ENCODE measurements at regions not wholly inside any gene's neighbourhood (a gene's known extent, or its start where the extent isn't known, plus 50 kb on each side); places are given as distances from the start of the nearest gene placed in this dataset.

GRCh38 chr3:64444490-64445108, 219.3 kb upstream of the PRICKLE2 start:
- POLR2A ChIA-PET: no interaction called here
- BruUV-seq (replicated peaks): no TSS peak
- Histone ChIP-seq H3K4me1 (ENCODE audit: control insufficient read depth in 1 of 2, insufficient read depth in 2 of 2, low read length in 2 of 2) (peaks cover 6 to 10% of the 10 kb centered on the region in 2 experiments; a peak in 3 of 4 replicates), H3K36me3 (ENCODE audit: control insufficient read depth in 1 of 2, insufficient read depth in 2 of 2, low read length in 2 of 2) (no peaks in the 10 kb centered on the region), H3K4me3 (replicated peaks in 1 of 2; ENCODE audit: low read depth in 1 of 2, low read length in 2 of 2) (peak overlapping the region in 1 of 2 experiments; percentile 35; a peak in 1 of 4 replicates), H3K9ac (ENCODE audit: low read length) (no peak overlapping the region), H3K4me2 (ENCODE audit: low read length) (peak overlapping the region; percentile 60), H3K79me2 (ENCODE audit: insufficient read depth, low read length) (no peaks in the 10 kb centered on the region), H3K27me3 (ENCODE audit: insufficient read depth, low read length) (peaks cover 75% of the 10 kb centered on the region), H3K9me3 (ENCODE audit: control insufficient read depth in 1 of 2, insufficient read depth in 1 of 2, low read depth in 1 of 2, low read length in 2 of 2) (no peaks in the 10 kb centered on the region), H2AFZ (ENCODE audit: low read depth, low read length, poor library complexity, severe bottlenecking) (no peak overlapping the region), H4K20me1 (ENCODE audit: insufficient read depth) (no peaks in the 10 kb centered on the region), H3K27ac (ENCODE audit: low read depth, low read length) (no peak overlapping the region), H3K9me2 (ENCODE audit: insufficient read depth) (no peaks in the 10 kb centered on the region)
- intact Hi-C loops (cut with micrococcal nuclease): no loop called here
- ATAC-seq: 0 out of 2 replicates have a peak, but pooled peaks have one; percentile 9
- CTCF ChIA-PET: no interaction called here
- no peak for DNase-seq (ENCODE audit: low read depth, low spot score)
- no peak for TF ChIP-seq ELF1 (IDR thresholded peaks at IDR 0.05; ENCODE audit: borderline replicate concordance, low read depth)
- RAD21 ChIA-PET (ENCODE audit: low non-redundant PET in 1 of 2, low total read pairs in 2 of 2, uncharacterized antibody in 2 of 2, unreplicated experiment in 2 of 2): no interaction called here

- H3K9ac ChIP-seq (ENCODE audit: low read length): no peak overlapping the region
- DNase-seq (ENCODE audit: low read depth, low spot score): no peak
- RAD21 ChIA-PET (ENCODE audit: low non-redundant PET in 1 of 2, low total read pairs in 2 of 2, uncharacterized antibody in 2 of 2, unreplicated experiment in 2 of 2): no interaction called here
- no peak overlapping the region for H2AFZ ChIP-seq (ENCODE audit: low read depth, low read length, poor library complexity, severe bottlenecking)
- H3K4me2 ChIP-seq (ENCODE audit: low read length): no peak overlapping the region
- no peaks in the 10 kb centered on the region for H4K20me1 ChIP-seq (ENCODE audit: insufficient read depth)
- intact Hi-C loops (cut with micrococcal nuclease): no loop called here
- no TSS peak for BruUV-seq (replicated peaks)
- TF ChIP-seq ELF1 (IDR thresholded peaks at IDR 0.05; ENCODE audit: borderline replicate concordance, low read depth): no peak
- no peak for TF ChIP-seq YY1 (IDR thresholded peaks at IDR 0.05; ENCODE audit: extremely low read depth, insufficient replicate concordance, low read depth, low read length)
- no peak for TF ChIP-seq REST (IDR thresholded peaks at IDR 0.05; ENCODE audit: low read depth)
- H3K36me3 ChIP-seq (ENCODE audit: control insufficient read depth in 1 of 2, insufficient read depth in 2 of 2, low read length in 2 of 2): no peaks in the 10 kb centered on the region
- H3K9me3 ChIP-seq (ENCODE audit: control insufficient read depth in 1 of 2, insufficient read depth in 1 of 2, low read depth in 1 of 2, low read length in 2 of 2): no peaks in the 10 kb centered on the region
- no peak overlapping the region for H3K27ac ChIP-seq (ENCODE audit: low read depth, low read length)
- H3K4me1 ChIP-seq (ENCODE audit: control insufficient read depth in 1 of 2, insufficient read depth in 2 of 2, low read length in 2 of 2): peaks cover 6 to 10% of the 10 kb centered on the region in 2 experiments; a peak in 3 of 4 replicates
- no peak overlapping the region for H3K4me3 ChIP-seq (replicated peaks in 1 of 2; ENCODE audit: low read depth in 1 of 2, low read length in 2 of 2)
- POLR2A ChIA-PET: no interaction called here
- peaks cover 78% of the 10 kb centered on the region for H3K27me3 ChIP-seq (ENCODE audit: insufficient read depth, low read length)
- H3K9me2 ChIP-seq (ENCODE audit: insufficient read depth): no peaks in the 10 kb centered on the region
- H3K79me2 ChIP-seq (ENCODE audit: insufficient read depth, low read length): no peaks in the 10 kb centered on the region
- ATAC-seq: no peak
- CTCF ChIA-PET: no interaction called here
Measured at GRCh38 chr3:64443546-64444381, 218.5 kb upstream of the PRICKLE2 start.
